ENCODE measurements at regions not wholly inside any gene's neighbourhood (a gene's known extent, or its start where the extent isn't known, plus 50 kb on each side); places are given as distances from the start of the nearest gene placed in this dataset.

DNA sequence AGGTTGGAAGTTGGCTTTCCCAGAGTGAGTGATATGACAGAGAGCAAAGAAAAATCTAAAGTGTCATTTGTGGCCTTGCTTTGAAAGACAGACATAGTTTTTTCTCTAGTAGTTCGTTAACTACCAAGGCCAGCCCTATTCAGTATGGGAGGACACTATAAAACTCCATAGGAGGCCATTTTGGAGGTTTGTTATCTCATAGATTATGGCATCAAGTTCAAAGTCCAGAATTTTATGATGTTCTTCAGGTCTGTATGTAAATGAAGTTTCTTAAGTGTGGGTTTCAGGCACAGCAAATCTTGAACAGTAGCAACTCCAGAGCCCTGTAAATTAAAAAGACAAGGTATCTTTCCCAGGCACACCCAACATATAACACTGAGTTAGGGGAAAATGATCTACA is 437.1 kb downstream of the PLPP3 start:
- TF ChIP-seq, protein P1, sequence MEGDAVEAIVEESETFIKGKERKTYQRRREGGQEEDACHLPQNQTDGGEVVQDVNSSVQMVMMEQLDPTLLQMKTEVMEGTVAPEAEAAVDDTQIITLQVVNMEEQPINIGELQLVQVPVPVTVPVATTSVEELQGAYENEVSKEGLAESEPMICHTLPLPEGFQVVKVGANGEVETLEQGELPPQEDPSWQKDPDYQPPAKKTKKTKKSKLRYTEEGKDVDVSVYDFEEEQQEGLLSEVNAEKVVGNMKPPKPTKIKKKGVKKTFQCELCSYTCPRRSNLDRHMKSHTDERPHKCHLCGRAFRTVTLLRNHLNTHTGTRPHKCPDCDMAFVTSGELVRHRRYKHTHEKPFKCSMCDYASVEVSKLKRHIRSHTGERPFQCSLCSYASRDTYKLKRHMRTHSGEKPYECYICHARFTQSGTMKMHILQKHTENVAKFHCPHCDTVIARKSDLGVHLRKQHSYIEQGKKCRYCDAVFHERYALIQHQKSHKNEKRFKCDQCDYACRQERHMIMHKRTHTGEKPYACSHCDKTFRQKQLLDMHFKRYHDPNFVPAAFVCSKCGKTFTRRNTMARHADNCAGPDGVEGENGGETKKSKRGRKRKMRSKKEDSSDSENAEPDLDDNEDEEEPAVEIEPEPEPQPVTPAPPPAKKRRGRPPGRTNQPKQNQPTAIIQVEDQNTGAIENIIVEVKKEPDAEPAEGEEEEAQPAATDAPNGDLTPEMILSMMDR (IDR thresholded peaks at IDR 0.05; ENCODE audit: insufficient read depth, low read length) = no peak
- no peak for DNase-seq (ENCODE audit: low read depth)
- H3K4me3 ChIP-seq (ENCODE audit: low read depth, low read length) = no peak overlapping the region

DNA sequence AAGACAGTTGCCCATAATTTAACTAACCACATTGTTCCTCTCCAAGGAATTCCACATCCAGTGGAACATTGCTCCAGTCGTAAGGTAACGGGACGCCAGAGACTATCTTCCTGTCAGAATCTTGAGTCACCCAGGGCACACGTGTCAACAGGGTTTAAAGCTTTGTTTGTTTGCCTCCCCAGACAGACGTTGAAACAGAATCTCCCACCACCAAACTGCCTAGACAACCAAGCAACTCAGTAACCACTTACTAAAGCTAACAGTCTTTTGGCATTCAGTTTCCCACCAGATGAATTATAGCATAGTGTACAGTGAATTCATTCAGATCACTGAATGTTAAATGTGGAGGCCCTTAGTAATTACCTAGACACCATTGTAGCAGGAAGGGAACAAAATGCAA is 439.5 kb downstream of the PLPP3 start:
- no peak for DNase-seq (ENCODE audit: low read depth)
- H3K4me3 ChIP-seq (ENCODE audit: low read depth, low read length) = no peak overlapping the region
- TF ChIP-seq, protein P1 (IDR thresholded peaks at IDR 0.05; ENCODE audit: insufficient read depth, low read length) = no peak

DNA sequence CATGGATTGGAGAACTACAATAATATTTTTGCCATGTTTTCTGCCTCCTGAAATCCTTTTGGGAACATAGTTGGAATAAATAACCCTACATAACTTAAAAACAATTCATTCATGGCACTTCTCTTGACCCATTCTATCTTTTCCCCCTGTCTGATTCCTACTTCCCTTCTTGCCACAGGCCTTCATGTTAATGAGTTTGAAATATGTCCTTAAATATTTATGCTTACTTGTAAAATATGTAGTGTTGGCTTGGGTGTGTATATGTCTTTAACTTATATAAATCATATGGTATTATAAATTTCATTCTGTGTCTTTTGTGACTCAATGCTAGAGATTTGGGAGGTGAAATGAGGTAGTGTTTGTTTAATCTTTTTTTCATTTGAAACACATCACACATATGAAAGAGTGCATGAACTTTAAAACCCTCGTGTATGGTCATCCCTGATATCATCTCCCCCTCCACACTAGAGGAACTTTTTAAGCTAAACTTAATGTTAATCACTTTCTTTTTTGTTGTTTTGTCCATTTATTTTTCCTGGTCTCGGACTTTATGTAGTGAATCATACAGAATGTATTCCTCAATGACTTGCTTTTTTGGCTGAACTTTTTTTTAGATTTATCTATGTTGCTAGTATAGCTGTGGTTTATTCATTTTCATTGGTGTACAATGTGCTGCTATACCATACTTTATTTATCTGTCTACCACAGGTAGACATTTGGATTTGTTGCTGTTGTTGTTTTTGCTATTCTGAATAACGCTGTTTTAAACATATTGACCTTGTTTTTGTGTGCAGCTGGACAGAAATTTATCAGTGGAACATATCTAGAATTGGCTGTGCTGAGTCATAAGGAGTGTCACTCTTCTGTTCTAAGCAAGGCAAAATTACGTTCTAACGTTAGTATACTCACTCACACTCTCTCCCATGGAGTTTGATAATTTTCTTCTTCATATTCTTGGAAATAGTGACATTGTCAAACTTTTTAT is 441.6 kb downstream of the PLPP3 start:
- no peak overlapping the region for H3K4me3 ChIP-seq (ENCODE audit: low read depth, low read length)
- DNase-seq (ENCODE audit: low read depth) = peak; percentile 52
- TF ChIP-seq, protein P1 (IDR thresholded peaks at IDR 0.05; ENCODE audit: insufficient read depth, low read length) = no peak

DNA sequence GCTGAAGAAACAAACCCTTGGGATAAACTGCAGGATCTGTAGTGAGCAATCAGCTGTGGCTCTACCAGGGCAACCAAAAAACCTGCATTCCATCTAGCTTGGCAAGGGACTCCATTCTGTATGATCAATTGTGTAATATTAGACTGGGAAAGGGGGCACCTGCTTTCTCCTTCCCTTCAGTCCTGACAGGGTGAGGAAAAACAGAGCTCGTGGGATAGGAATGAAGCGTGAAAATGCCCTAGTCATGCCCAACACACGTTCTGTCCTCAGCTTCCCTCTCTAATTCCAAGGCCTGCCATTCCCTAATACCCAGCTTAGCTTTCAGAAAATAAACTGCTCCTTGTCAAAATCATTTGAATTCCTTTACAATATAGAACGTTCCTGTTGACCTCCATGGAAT is 442.3 kb downstream of the PLPP3 start:
- TF ChIP-seq, protein P1 (IDR thresholded peaks at IDR 0.05; ENCODE audit: insufficient read depth, low read length) = no peak
- no peak overlapping the region for H3K4me3 ChIP-seq (ENCODE audit: low read depth, low read length)
- DNase-seq (ENCODE audit: low read depth) = peak; percentile 20

DNA sequence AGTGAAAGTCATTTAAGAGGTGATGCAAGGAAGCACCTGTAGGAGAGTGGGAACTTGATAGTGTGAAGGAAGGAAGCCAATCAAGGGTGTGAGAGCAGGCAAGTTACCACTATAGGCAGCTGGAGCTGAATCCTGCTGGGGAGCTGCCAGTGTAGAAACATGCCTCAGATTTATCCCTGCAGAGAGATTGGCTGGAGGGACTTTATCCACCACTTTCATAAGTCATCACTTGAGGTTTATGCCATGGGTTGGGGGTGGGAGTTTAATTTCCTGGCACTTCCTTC is 443.6 kb downstream of the PLPP3 start:
- TF ChIP-seq, protein P1 (IDR thresholded peaks at IDR 0.05; ENCODE audit: insufficient read depth, low read length) = no peak
- no peak overlapping the region for H3K4me3 ChIP-seq (ENCODE audit: low read depth, low read length)
- no peak for DNase-seq (ENCODE audit: low read depth)

DNA sequence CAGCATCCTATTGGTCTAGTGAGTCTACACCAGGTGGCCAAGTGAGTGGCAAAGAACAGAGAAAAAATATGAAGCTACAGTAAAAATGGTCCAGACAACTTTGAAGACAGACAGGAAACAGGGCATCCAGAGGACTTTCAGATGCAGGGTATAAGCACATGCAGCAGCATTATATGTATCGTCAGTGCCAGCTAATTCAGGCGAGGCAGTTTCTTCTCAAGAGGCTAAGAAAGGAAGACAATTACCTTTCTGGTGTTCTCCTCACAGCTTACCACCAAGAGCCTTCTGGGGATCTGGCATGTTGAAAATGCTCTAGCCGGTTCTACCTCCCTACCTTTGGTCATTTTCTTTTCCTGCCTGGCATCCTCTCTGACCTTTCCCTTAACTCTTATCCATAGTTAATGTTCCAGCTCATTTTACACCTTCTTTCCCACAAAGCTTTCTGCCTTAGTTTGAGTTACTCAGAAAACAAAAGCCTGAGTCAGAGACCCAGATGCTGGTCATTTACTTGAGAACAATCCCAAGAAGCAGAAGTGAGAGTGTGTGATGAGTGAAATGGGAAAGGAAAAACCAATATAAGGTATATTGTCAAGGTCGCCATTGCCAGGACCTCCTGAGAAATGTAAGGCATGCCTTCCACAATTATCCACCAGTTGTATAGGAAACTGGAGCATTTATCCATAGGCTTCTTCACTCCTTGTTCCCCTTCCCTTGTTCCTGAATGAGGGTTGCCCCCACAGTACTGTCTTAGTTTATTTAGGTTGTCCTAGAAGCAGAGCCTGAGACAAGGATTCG is 444.1 kb downstream of the PLPP3 start:
- H3K4me3 ChIP-seq (ENCODE audit: low read depth, low read length) = no peak overlapping the region
- peak; percentile 28 for DNase-seq (ENCODE audit: low read depth)
- TF ChIP-seq, protein P1 (IDR thresholded peaks at IDR 0.05; ENCODE audit: insufficient read depth, low read length) = no peak
